MCF 10A (cell line): ENCODE measurements at regions not wholly inside any gene's neighbourhood (a gene's known extent, or its start where the extent isn't known, plus 50 kb on each side); places are given as distances from the start of the nearest gene placed in this dataset.

Experiments
- BruUV-seq: library from RNA; stranded (reverse); fragments of 400-500 nt; replicated peaks from 2 replicates; lab custom pipeline; 2021; lab: Mats Ljungman, UMichigan
- CTCF ChIA-PET: fragments of 300-600 bp; sonication (Branson Sonifier 250); formaldehyde crosslinking; extraction: SDS; loops from one replicate; lab custom pipeline; 2021; ENCODE audit warnings: antibody characterized with exemption, inconsistent platforms; lab: Yijun Ruan, JAX
- POLR2A ChIA-PET: fragments of 300-600, 350-650 bp; sonication (Branson Sonifier 250); formaldehyde crosslinking; extraction: SDS; loops from one replicate; lab custom pipeline; 2020; ENCODE audit warnings: antibody characterized with exemption, inconsistent platforms; lab: Yijun Ruan, JAX
- DNase-seq: peaks from one replicate; pipeline ENCODE4 v3.0.0-alpha.2; 2018; ENCODE audit not compliant: unreplicated experiment
- H3K27ac Mint-ChIP-seq: one replicate; pipeline ENCODE4 v1.8.0; 2022; ENCODE audit warnings: mild to moderate bottlenecking, low read depth, mixed read lengths; ENCODE audit not compliant: unreplicated experiment
- H3K27me3 Mint-ChIP-seq: one replicate; pipeline ENCODE4 v1.8.0; 2022; ENCODE audit warnings: mixed read lengths; ENCODE audit not compliant: insufficient read depth, unreplicated experiment
- H3K36me3 Mint-ChIP-seq: one replicate; pipeline ENCODE4 v1.8.0; 2022; ENCODE audit warnings: mild to moderate bottlenecking, moderate library complexity, mixed read lengths; ENCODE audit not compliant: insufficient read depth, unreplicated experiment
- H3K4me1 Mint-ChIP-seq: one replicate; pipeline ENCODE4 v1.8.0; 2022; ENCODE audit warnings: mixed read lengths; ENCODE audit not compliant: insufficient read depth, unreplicated experiment
- H3K4me3 Mint-ChIP-seq: one replicate; pipeline ENCODE4 v1.8.0; 2022; ENCODE audit warnings: mild to moderate bottlenecking, moderate library complexity, mixed read lengths; ENCODE audit not compliant: unreplicated experiment
- H3K9me3 Mint-ChIP-seq: one replicate; pipeline ENCODE4 v1.8.0; 2022; ENCODE audit warnings: mixed read lengths; ENCODE audit not compliant: unreplicated experiment
- CTCF ChIP-seq: fragments of 200-600 bp; IDR thresholded peaks from one replicate; pipeline ENCODE4 v1.8.0; 2022; ENCODE audit warnings: antibody characterized with exemption, mild to moderate bottlenecking; ENCODE audit not compliant: unreplicated experiment
- intact Hi-C: fragments of 100-400 bp; cut with micrococcal nuclease; formaldehyde crosslinking; loops from 2 replicates; pipeline ENCODE4 v1.14.1; 2022

- CTCF ChIA-PET = interaction anchor here (0.6 to 1.3 kb wide), 5 partner anchors 14 to 868 kb away, joined by 3 to 7 read pairs (median 4); no protein-coding TSS in a partner anchor
- peak overlapping the region; percentile 44 for H3K27ac Mint-ChIP-seq
- peak; percentile 52 for DNase-seq
- no peak overlapping the region for H3K4me3 Mint-ChIP-seq
- H3K36me3 Mint-ChIP-seq = peaks cover 4% of the 10 kb centered on the region
- peaks cover 38% of the 10 kb centered on the region for H3K27me3 Mint-ChIP-seq
- H3K9me3 Mint-ChIP-seq = no peaks in the 10 kb centered on the region
- POLR2A ChIA-PET = no interaction called here
- intact Hi-C loops = no loop called here
- no peak for TF ChIP-seq CTCF
- peaks cover 8% of the 10 kb centered on the region for H3K4me1 Mint-ChIP-seq
- BruUV-seq = no TSS peak
These were observed 220.7 kb downstream of the TBC1D2B start for GRCh38 chr15:77856705-77857346.

GRCh38 chr15:77855871-77856270 lies 221.6 kb downstream of the TBC1D2B start:
- intact Hi-C loops = no loop called here
- no peak for TF ChIP-seq CTCF
- CTCF ChIA-PET = interaction anchor here (0.6 to 1.5 kb wide), 2 partner anchors 14 to 256 kb away, joined by 4 to 5 read pairs; no protein-coding TSS in a partner anchor
- DNase-seq = no peak
- Mint-ChIP-seq H3K27ac (no peak overlapping the region), H3K9me3 (no peaks in the 10 kb centered on the region), H3K36me3 (peaks cover 4% of the 10 kb centered on the region), H3K4me3 (no peak overlapping the region), H3K4me1 (peaks cover 8% of the 10 kb centered on the region), H3K27me3 (peaks cover 42% of the 10 kb centered on the region)
- POLR2A ChIA-PET = interaction anchor here (0.6 kb wide), 1 partner anchor 199 kb away, joined by 5 read pairs; no protein-coding TSS in a partner anchor
- BruUV-seq = no TSS peak

- POLR2A ChIA-PET = interaction anchor here (1.1 kb wide), 1 partner anchor 14 kb away, joined by 3 read pairs; no protein-coding TSS in a partner anchor
- intact Hi-C loops = no loop called here
- H3K27me3 Mint-ChIP-seq = peaks cover 42% of the 10 kb centered on the region
These were observed 222.3 kb upstream of the LINGO1 start for GRCh38 chr15:77854980-77855379.

More at GRCh38 chr15:77854980-77855379, 222.3 kb upstream of the LINGO1 start:
- DNase-seq = no peak
- peaks cover 4% of the 10 kb centered on the region for H3K9me3 Mint-ChIP-seq
- no peak for TF ChIP-seq CTCF
- H3K4me3 Mint-ChIP-seq = no peak overlapping the region
- CTCF ChIA-PET = interaction anchor here (0.7 to 1.5 kb wide), 2 partner anchors 15 to 1275 kb away, joined by 4 read pairs; no protein-coding TSS in a partner anchor
- peaks cover 8% of the 10 kb centered on the region for H3K4me1 Mint-ChIP-seq
- H3K36me3 Mint-ChIP-seq = peaks cover 4% of the 10 kb centered on the region
- BruUV-seq = no TSS peak
- H3K27ac Mint-ChIP-seq = no peak overlapping the region
